Neural cell (in vitro differentiated cells): ENCODE measurements at regions not wholly inside any gene's neighbourhood (a gene's known extent, or its start where the extent isn't known, plus 50 kb on each side); places are given as distances from the start of the nearest gene placed in this dataset.

Source experiments
- CTCF ChIP-seq: fragments of 450-650 bp; IDR thresholded peaks from 2 replicates; pipeline ENCODE4 v1.5.1; 2014; ENCODE audit warnings: antibody characterized with exemption, mild to moderate bottlenecking, moderate library complexity; ENCODE audit not compliant: poor library complexity, severe bottlenecking
- EZH2 ChIP-seq: fragments of 200-600, 300-800 bp; shearing (Covaris generic), sonication (generic); IDR thresholded peaks from 2 replicates; pipeline ENCODE4 v1.6.1; 2014; ENCODE audit warnings: antibody characterized with exemption, low read length, borderline replicate concordance, mild to moderate bottlenecking; ENCODE audit not compliant: insufficient read depth, poor library complexity, severe bottlenecking
- MXI1 ChIP-seq: fragments of 450-650 bp; conservative IDR thresholded peaks from 2 replicates; pipeline ENCODE4 v1.6.1; 2014; ENCODE audit warnings: antibody characterized with exemption, mild to moderate bottlenecking; ENCODE audit not compliant: poor library complexity, severe bottlenecking
- POLR2AphosphoS5 ChIP-seq: IDR thresholded peaks from 2 replicates; pipeline ENCODE4 v1.6.1; 2012
- RAD21 ChIP-seq: fragments of 450-650 bp; conservative IDR thresholded peaks from 2 replicates; pipeline ENCODE4 v1.6.1; 2014; ENCODE audit warnings: antibody characterized with exemption, mild to moderate bottlenecking, moderate library complexity

- TF ChIP-seq POLR2AphosphoS5, result no peak
- no peak for TF ChIP-seq CTCF
- TF ChIP-seq MXI1, result no peak
- no peak for TF ChIP-seq RAD21
- no peak for TF ChIP-seq EZH2
Measured at GRCh38 chr10:9299966-9300365, 1245.5 kb downstream of the GATA3 start.
